ENCODE measurements at regions not wholly inside any gene's neighbourhood (a gene's known extent, or its start where the extent isn't known, plus 50 kb on each side); places are given as distances from the start of the nearest gene placed in this dataset.

GRCh38 chr17:5798094-5798493 lies 213.8 kb upstream of the NLRP1 start:
- Mint-ChIP-seq H3K4me1 (ENCODE audit: low read depth, unreplicated experiment) (peaks cover 35% of the 10 kb centered on the region), H3K27me3 (ENCODE audit: unreplicated experiment) (peaks cover 3% of the 10 kb centered on the region), H3K27ac (ENCODE audit: unreplicated experiment) (no peak overlapping the region), H3K36me3 (ENCODE audit: unreplicated experiment) (peaks cover 10% of the 10 kb centered on the region), H3K9me3 (ENCODE audit: unreplicated experiment) (peaks cover 3% of the 10 kb centered on the region), H3K4me3 (ENCODE audit: unreplicated experiment) (no peak overlapping the region)
- TF ChIP-seq CTCF (IDR thresholded peaks at IDR 0.05; ENCODE audit: partially characterized antibody, unreplicated experiment): no peak
- no peak for DNase-seq

GRCh38 chr17:5800131-5800530 lies 215.8 kb upstream of the NLRP1 start:
- Mint-ChIP-seq H3K4me3 (ENCODE audit: unreplicated experiment) (no peak overlapping the region), H3K27ac (ENCODE audit: unreplicated experiment) (no peak overlapping the region), H3K9me3 (ENCODE audit: unreplicated experiment) (peaks cover 3% of the 10 kb centered on the region), H3K27me3 (ENCODE audit: unreplicated experiment) (peaks cover 3% of the 10 kb centered on the region), H3K36me3 (ENCODE audit: unreplicated experiment) (peaks cover 23% of the 10 kb centered on the region), H3K4me1 (ENCODE audit: low read depth, unreplicated experiment) (peaks cover 35% of the 10 kb centered on the region)
- no peak for TF ChIP-seq CTCF (IDR thresholded peaks at IDR 0.05; ENCODE audit: partially characterized antibody, unreplicated experiment)
- no peak for DNase-seq

GRCh38 chr17:5800646-5801045 lies 216.3 kb upstream of the NLRP1 start:
- Mint-ChIP-seq H3K9me3 (ENCODE audit: unreplicated experiment) (peaks cover 3% of the 10 kb centered on the region), H3K36me3 (ENCODE audit: unreplicated experiment) (peaks cover 23% of the 10 kb centered on the region), H3K27ac (ENCODE audit: unreplicated experiment) (no peak overlapping the region), H3K4me1 (ENCODE audit: low read depth, unreplicated experiment) (peaks cover 35% of the 10 kb centered on the region), H3K27me3 (ENCODE audit: unreplicated experiment) (peaks cover 3% of the 10 kb centered on the region), H3K4me3 (ENCODE audit: unreplicated experiment) (no peak overlapping the region)
- no peak for TF ChIP-seq CTCF (IDR thresholded peaks at IDR 0.05; ENCODE audit: partially characterized antibody, unreplicated experiment)
- no peak for DNase-seq

GRCh38 chr17:5804251-5804650 lies 219.9 kb upstream of the NLRP1 start:
- Mint-ChIP-seq H3K36me3 (ENCODE audit: unreplicated experiment) (peaks cover 23% of the 10 kb centered on the region), H3K4me3 (ENCODE audit: unreplicated experiment) (no peak overlapping the region), H3K9me3 (ENCODE audit: unreplicated experiment) (peaks cover 7% of the 10 kb centered on the region), H3K27ac (ENCODE audit: unreplicated experiment) (no peak overlapping the region), H3K27me3 (ENCODE audit: unreplicated experiment) (peaks cover 3% of the 10 kb centered on the region), H3K4me1 (ENCODE audit: low read depth, unreplicated experiment) (peaks cover 22% of the 10 kb centered on the region)
- TF ChIP-seq CTCF (IDR thresholded peaks at IDR 0.05; ENCODE audit: partially characterized antibody, unreplicated experiment): no peak
- no peak for DNase-seq

- no peak overlapping the region for H3K4me3 Mint-ChIP-seq (ENCODE audit: unreplicated experiment)
- no peaks in the 10 kb centered on the region for H3K27me3 Mint-ChIP-seq (ENCODE audit: unreplicated experiment)
- H3K4me1 Mint-ChIP-seq (ENCODE audit: low read depth, unreplicated experiment): peaks cover 2% of the 10 kb centered on the region
- H3K27ac Mint-ChIP-seq (ENCODE audit: unreplicated experiment): no peak overlapping the region
- no peak for DNase-seq
- peaks cover 26% of the 10 kb centered on the region for H3K36me3 Mint-ChIP-seq (ENCODE audit: unreplicated experiment)
- no peak for TF ChIP-seq CTCF (IDR thresholded peaks at IDR 0.05; ENCODE audit: partially characterized antibody, unreplicated experiment)
- H3K9me3 Mint-ChIP-seq (ENCODE audit: unreplicated experiment): peaks cover 16% of the 10 kb centered on the region
Observed at GRCh38 chr17:5809056-5809455, 224.7 kb upstream of the NLRP1 start.
